SU-DHL-6 (cell line): ENCODE measurements at regions not wholly inside any gene's neighbourhood (a gene's known extent, or its start where the extent isn't known, plus 50 kb on each side); places are given as distances from the start of the nearest gene placed in this dataset.

Experiments used
- H2AFZ ChIP-seq: fragments of 200-600 bp; sonication (generic); 2 replicates; pipeline ENCODE4 v1.6.1; 2014; ENCODE audit warnings: low read depth, mild to moderate bottlenecking, moderate library complexity, mixed read lengths, antibody characterized with exemption, low read length; ENCODE audit not compliant: severe bottlenecking
- H3F3A ChIP-seq: fragments of 200-600 bp; shearing (Covaris generic); 2 replicates; pipeline ENCODE4 v1.6.0; 2016; ENCODE audit warnings: antibody characterized with exemption, mild to moderate bottlenecking; ENCODE audit not compliant: insufficient read depth
- H3K27ac ChIP-seq: fragments of 200-600 bp; sonication (generic); 2 replicates; pipeline ENCODE4 v1.5.1; 2016; ENCODE audit warnings: low read depth, mild to moderate bottlenecking, low read length, moderate library complexity, mixed read lengths
- H3K27me3 ChIP-seq: fragments of 200-600 bp; sonication (generic), shearing (Covaris generic); 2 replicates; pipeline ENCODE4 v1.6.0; 2014; ENCODE audit warnings: mild to moderate bottlenecking, low read length
- H3K36me3 ChIP-seq: fragments of 200-600 bp; sonication (generic); 2 replicates; pipeline ENCODE4 v1.6.1; 2014; ENCODE audit warnings: mild to moderate bottlenecking, low read length, mixed read lengths
- H3K4me2 ChIP-seq: fragments of 300-600, 200-600 bp; shearing (Covaris generic), sonication (generic); 2 replicates; pipeline ENCODE4 v1.6.0; 2014; ENCODE audit warnings: low read length, low read depth, mild to moderate bottlenecking; ENCODE audit not compliant: poor library complexity, severe bottlenecking
- H3K4me3 ChIP-seq: fragments of 200-600 bp; sonication (generic); 2 replicates; pipeline ENCODE4 v1.5.1; 2014; ENCODE audit warnings: antibody characterized with exemption, low read length, mild to moderate bottlenecking, mixed read lengths; ENCODE audit not compliant: insufficient read depth, poor library complexity, severe bottlenecking
- H3K79me2 ChIP-seq: fragments of 200-600 bp; sonication (generic); 2 replicates; pipeline ENCODE4 v1.6.1; 2014; ENCODE audit warnings: mild to moderate bottlenecking, low read length, moderate library complexity; ENCODE audit not compliant: insufficient read depth
- H3K9ac ChIP-seq: fragments of 200-600 bp; sonication (generic); 2 replicates; pipeline ENCODE4 v1.7.0; 2014; ENCODE audit warnings: mild to moderate bottlenecking, low read length
- H3K9me2 ChIP-seq: fragments of 200-600 bp; sonication (generic); replicated peaks from 2 replicates; pipeline ENCODE4 v1.6.1; 2014; ENCODE audit warnings: low read length; ENCODE audit not compliant: insufficient read depth
- H3K9me3 ChIP-seq: fragments of 200-600 bp; sonication (generic); 2 replicates; pipeline ENCODE4 v1.6.1; 2014; ENCODE audit warnings: low read length, mixed read lengths; ENCODE audit not compliant: insufficient read depth
- H4K20me1 ChIP-seq: fragments of 200-600 bp; sonication (generic); 2 replicates; pipeline ENCODE4 v1.6.1; 2014; ENCODE audit warnings: low read depth, mild to moderate bottlenecking, antibody characterized with exemption, low read length, moderate library complexity, mixed read lengths
- CTCF ChIP-seq: fragments of 200-600 bp; sonication (generic); IDR thresholded peaks from one replicate; pipeline ENCODE4 v1.5.1; 2017; ENCODE audit warnings: antibody characterized with exemption, mild to moderate bottlenecking, low read length, moderate library complexity; ENCODE audit not compliant: insufficient read depth, poor library complexity, severe bottlenecking
- EZH2phosphoT487 ChIP-seq: fragments of 200-600 bp; sonication (generic), shearing (Covaris generic); conservative IDR thresholded peaks from 2 replicates; pipeline ENCODE4 v1.6.1; 2018; ENCODE audit warnings: mild to moderate bottlenecking, antibody characterized with exemption, low read length, moderate library complexity, mixed read lengths

GRCh38 chr20:11144114-11144950, 470.5 kb upstream of the JAG1 start:
- Histone ChIP-seq H3K27me3 (no peaks in the 10 kb centered on the region), H3K9me3 (no peaks in the 10 kb centered on the region), H4K20me1 (no peaks in the 10 kb centered on the region), H2AFZ (no peak overlapping the region), H3K9me2 (no peaks in the 10 kb centered on the region), H3K9ac (no peak overlapping the region), H3K27ac (no peak overlapping the region), H3F3A (no peaks in the 10 kb centered on the region), H3K4me3 (no peak overlapping the region), H3K79me2 (no peaks in the 10 kb centered on the region), H3K4me2 (no peak overlapping the region), H3K36me3 (no peaks in the 10 kb centered on the region)
- no peak for TF ChIP-seq EZH2phosphoT487

- no peak for TF ChIP-seq CTCF
- TF ChIP-seq EZH2phosphoT487 = no peak
- Histone ChIP-seq H3K27me3 (no peaks in the 10 kb centered on the region), H2AFZ (no peak overlapping the region), H3K9ac (no peak overlapping the region), H3F3A (no peaks in the 10 kb centered on the region), H3K36me3 (no peaks in the 10 kb centered on the region), H3K79me2 (no peaks in the 10 kb centered on the region), H3K4me2 (no peak overlapping the region), H4K20me1 (no peaks in the 10 kb centered on the region), H3K27ac (no peak overlapping the region), H3K4me3 (no peak overlapping the region), H3K9me2 (no peaks in the 10 kb centered on the region), H3K9me3 (no peaks in the 10 kb centered on the region)
Measured at GRCh38 chr20:11145616-11146015, 471.8 kb upstream of the JAG1 start.

- Histone ChIP-seq H3K4me3 (no peak overlapping the region), H3F3A (no peaks in the 10 kb centered on the region), H3K9me3 (no peaks in the 10 kb centered on the region), H2AFZ (no peak overlapping the region), H4K20me1 (no peaks in the 10 kb centered on the region), H3K36me3 (no peaks in the 10 kb centered on the region), H3K79me2 (no peaks in the 10 kb centered on the region), H3K9ac (no peak overlapping the region), H3K4me2 (no peak overlapping the region), H3K27ac (no peak overlapping the region), H3K9me2 (no peaks in the 10 kb centered on the region), H3K27me3 (no peaks in the 10 kb centered on the region)
- TF ChIP-seq EZH2phosphoT487 (no peak), CTCF (no peak)
Measured at GRCh38 chr20:11153819-11154218, 480.0 kb upstream of the JAG1 start.

- no peaks in the 10 kb centered on the region for H3K9me2 ChIP-seq
- H3K27ac ChIP-seq = no peak overlapping the region
- H3F3A ChIP-seq = no peaks in the 10 kb centered on the region
- H3K79me2 ChIP-seq = no peaks in the 10 kb centered on the region
- no peaks in the 10 kb centered on the region for H3K9me3 ChIP-seq
- no peaks in the 10 kb centered on the region for H3K27me3 ChIP-seq
- H3K9ac ChIP-seq = no peak overlapping the region
- no peaks in the 10 kb centered on the region for H4K20me1 ChIP-seq
- H3K4me3 ChIP-seq = no peak overlapping the region
- H3K36me3 ChIP-seq = no peaks in the 10 kb centered on the region
- H2AFZ ChIP-seq = no peak overlapping the region
- H3K4me2 ChIP-seq = no peak overlapping the region
- TF ChIP-seq EZH2phosphoT487 (no peak), CTCF (no peak)
Measured at GRCh38 chr20:11155156-11155756, 481.5 kb upstream of the JAG1 start.
